Activated naive CD4-positive, alpha-beta T cell treated with Interleukin-2 at 50 U/mL for 16 hours (primary cell): ENCODE measurements at regions not wholly inside any gene's neighbourhood (a gene's known extent, or its start where the extent isn't known, plus 50 kb on each side); places are given as distances from the start of the nearest gene placed in this dataset.
A peak's percentile ranks its signal among the peaks of the same experiment; 100 is the strongest.

ENCODE experiments used
- DNase-seq: peaks from one replicate; pipeline ENCODE4 v3.0.0-alpha.2; 2020

DNA sequence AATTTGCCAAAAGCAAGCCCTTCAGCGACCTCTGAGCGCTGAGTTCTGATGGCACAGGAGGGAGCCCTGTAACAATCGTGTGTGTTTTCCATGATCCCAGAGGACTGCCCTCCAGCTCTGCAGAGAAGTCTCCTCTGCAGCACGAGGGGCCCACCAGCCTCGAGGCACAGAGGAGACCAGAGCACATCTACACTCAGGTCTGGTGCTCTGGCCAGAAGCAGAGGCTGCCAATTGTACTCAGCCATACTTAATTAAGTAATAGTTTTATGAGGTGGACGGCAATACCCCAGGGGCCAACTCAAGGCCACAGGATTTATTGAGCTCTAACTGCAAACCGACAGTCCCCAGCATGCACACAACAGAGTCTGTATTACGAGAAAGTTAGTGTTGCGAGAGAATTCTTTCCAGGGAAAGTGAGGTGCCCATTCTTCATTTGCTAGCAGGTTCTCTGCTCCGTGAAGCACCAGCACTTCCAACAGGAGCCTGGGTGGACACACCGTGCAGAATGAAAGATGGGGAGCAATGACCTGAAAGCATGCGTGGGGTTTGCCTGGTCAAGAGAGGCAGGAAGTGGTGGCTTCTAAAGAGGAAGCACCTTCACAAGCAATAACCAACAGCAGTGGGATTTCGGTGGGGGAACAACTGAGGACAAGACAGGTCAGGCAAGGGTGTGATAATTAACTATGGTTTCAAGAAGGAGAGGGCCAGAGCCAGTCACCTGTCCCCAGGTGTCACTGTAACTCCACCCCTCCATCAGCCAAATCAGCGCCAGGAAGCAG, 92.8 kb upstream of the FOXC1 start:
- no peak for DNase-seq

GRCh38 chr6:1518855-1519254, 90.9 kb upstream of the FOXC1 start:
- DNase-seq = no peak

- no peak for DNase-seq
These were observed 90.1 kb upstream of the FOXC1 start for GRCh38 chr6:1519597-1519996.

- DNase-seq = no peak
These were observed 86.9 kb upstream of the FOXC1 start for GRCh38 chr6:1522779-1523178.

- DNase-seq = peak; percentile 76
These were observed 85.7 kb upstream of the FOXC1 start for GRCh38 chr6:1524040-1524480.

- no peak for DNase-seq
These were observed 84.2 kb upstream of the FOXC1 start for GRCh38 chr6:1525364-1526038.

GRCh38 chr6:1526398-1527072, 83.2 kb upstream of the FOXC1 start:
- DNase-seq = no peak

DNA sequence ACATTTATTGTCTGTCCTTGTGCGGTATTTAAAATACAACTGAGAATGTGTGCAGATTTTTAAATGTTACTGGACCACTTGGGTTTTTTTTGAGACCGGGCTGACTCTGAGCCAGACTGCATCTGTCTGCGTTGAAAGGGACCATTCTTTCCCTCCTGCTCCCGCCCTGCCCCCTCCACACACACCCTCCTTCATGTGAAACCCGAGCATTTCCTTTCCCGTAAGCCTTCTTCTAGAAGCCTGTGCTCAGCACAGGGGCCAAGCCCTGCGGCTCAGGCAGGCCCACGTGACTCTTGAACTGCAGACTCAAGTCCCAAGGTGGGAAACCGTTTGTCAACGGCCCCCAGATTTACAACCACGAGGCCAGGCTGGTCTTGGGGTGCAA, 82.7 kb upstream of the FOXC1 start:
- DNase-seq = no peak

GRCh38 chr6:1535295-1535694, 74.4 kb upstream of the FOXC1 start:
- peak; percentile 37 for DNase-seq

DNA sequence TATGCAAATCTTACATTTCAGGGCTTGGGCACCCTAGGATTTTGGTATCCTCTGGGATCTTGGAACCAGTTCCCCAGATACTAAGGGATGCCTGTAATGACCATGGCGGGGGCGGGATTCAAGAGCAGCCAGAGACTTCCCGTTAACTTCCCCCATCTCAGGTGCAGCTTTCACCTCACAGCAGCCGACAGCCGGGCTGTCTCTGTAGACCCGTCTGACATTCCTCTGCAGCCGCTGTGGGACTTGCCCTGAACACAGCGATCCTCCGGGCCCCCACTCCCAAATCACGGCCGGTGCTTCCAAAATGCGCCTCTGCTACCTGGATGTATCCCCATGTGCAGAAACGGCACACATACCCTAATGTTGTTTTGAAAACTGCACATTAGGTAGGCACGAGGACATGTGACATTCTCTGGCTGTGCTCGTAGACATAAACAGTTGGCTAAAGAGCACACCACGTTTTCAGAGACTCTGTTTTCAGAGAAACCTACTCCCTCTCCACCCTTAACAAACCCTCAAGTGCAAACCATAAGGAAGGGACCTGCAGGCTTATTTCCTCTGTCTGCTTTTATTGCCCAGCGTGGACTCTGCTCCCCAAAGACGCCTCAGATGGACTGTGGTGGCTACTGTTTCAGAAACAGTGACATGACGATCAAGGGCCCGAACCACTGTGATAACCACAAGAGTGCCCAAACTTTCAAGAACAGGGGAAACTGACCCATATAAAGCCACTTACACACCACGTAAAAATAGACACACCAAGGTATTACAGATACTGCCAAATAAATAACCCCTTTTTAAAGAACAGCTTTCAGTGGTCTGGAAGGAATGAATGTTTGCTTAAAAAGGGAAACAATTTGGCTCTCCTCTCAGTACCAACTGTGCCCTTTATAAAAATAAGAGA, 72.9 kb upstream of the FOXC1 start:
- no peak for DNase-seq

- DNase-seq = no peak
These were observed 71.3 kb upstream of the FOXC1 start for GRCh38 chr6:1538369-1538768.

- no peak for DNase-seq
These were observed 70.8 kb upstream of the FOXC1 start for GRCh38 chr6:1538810-1539478.

DNA sequence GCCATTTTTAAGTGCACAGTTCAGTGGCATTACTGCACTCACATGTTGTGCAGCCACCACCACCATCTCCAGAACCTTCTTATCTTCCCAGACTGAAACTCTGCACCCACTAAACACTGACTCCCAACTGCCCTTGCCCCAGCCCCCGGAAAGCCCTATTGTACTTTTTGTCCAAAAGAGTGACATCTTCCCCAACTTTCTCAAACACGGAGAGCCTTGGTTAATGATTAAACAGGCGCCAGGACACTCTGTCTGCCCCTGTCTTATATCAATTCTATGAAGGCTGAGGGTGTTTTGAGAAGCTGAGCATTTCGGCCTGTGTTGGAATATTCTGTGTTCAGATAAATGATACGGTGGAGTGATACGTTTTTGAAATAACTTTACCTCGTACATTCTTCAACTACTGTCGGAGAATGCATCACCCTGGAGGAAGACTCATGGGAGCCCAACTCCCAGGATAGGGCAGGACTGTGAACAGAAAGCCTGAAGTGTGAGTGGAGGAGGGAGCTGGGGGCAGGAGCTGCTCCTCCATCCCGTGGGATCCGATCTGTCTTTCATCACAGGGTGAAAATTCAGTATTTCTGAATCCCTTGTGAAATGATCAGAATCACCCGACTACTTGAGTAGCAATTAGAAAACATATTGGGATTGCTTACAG, 68.7 kb upstream of the FOXC1 start:
- no peak for DNase-seq

- no peak for DNase-seq
These were observed 67.4 kb upstream of the FOXC1 start for GRCh38 chr6:1542335-1542734.

DNA sequence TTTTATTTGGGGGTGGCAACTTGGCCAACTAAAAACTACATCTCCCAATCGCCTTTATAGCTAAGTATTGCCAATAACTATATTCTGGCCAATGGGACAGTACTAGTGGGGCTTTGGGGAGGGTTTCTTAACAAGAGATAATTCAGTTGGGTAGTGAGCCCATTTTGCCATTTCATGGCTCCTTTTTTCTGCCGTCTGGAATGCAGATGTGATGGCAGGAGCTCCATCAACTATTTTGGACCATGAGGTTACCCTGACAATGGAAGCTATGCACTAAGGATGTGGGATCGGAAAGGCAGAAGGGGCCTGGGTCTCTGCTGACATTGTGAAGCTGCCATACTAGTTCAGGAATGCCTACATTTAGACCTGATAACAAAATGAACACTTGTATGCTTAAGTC, 67.0 kb upstream of the FOXC1 start:
- DNase-seq = no peak

DNA sequence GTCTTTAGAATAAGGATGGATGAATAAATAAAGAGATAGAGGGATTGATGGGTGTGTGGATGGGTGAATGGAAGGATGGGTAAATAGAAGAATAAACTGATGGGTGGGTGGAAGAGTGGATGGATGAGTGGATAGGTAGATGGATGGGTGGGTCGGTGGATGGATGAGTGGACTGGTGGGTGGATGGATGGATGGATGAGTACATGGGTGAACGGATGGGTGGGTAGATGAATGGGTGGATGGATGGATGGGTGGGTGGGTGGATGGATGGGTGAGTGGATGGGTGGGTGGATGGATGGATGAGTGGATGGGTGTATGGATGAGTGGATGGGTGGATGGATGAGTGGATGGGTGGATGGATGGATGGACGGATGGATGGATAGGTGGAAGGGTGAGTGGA, 65.7 kb upstream of the FOXC1 start:
- DNase-seq = no peak

DNA sequence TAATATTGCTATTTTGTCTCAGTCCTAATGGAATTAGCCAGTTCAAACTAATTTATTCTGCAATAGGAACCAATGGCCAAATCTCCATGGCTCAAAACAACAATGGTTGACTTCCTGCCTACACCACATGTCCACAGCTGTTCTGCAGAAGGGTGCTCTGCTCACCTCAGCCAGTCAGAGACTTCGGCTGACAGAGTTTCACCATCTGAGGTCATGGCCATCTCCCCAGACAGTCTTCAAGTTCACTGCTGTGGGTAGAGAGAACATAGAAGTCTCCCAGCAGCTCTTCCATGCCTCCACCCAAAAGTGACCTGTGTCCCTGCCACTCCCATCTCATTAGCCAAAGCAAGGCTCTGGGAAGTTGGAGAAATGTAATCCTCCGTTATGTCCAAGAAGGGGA, 65.1 kb upstream of the FOXC1 start:
- no peak for DNase-seq

DNA sequence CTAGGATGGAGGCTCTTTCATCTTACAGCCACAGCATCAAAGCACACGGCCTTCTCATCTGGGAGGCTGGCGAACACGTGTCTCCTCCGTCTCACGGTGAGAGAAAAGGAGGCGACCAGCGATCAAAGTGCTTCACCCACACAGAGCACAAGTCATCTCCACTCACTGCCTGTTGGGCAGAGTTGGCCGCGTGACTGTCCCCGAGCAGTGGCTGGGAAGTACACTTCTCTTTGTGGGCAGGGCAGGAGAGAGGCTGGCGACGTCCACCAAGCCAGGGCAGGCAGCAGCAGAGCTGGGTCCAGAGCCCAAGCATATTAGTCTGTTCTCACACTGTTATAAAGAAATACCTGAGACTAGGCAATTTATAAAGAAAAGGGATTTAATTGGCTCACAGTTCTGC, 64.1 kb upstream of the FOXC1 start:
- no peak for DNase-seq

GRCh38 chr6:1547785-1548184, 61.9 kb upstream of the FOXC1 start:
- DNase-seq = no peak

DNA sequence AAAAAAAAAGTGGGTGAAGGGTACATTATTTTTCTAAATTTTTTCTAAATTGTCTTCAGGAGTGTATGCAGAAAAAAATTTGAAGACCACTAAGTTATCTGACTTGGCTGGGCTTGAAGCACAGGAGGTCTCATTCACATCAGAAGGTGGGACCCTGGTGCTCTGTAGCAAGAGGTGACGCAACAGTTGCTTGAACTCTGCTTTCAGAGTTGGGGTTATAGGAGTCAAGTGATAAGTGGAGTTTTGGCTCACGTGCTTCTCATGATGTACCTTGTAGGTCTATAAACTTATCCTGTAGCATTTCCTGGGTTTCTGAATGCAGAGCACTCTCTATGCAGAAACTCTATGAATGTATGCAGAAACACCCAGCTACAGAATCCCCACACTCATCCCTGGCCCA, 58.5 kb upstream of the FOXC1 start:
- DNase-seq = no peak

GRCh38 chr6:1552296-1552761, 57.4 kb upstream of the FOXC1 start:
- DNase-seq = no peak

DNA sequence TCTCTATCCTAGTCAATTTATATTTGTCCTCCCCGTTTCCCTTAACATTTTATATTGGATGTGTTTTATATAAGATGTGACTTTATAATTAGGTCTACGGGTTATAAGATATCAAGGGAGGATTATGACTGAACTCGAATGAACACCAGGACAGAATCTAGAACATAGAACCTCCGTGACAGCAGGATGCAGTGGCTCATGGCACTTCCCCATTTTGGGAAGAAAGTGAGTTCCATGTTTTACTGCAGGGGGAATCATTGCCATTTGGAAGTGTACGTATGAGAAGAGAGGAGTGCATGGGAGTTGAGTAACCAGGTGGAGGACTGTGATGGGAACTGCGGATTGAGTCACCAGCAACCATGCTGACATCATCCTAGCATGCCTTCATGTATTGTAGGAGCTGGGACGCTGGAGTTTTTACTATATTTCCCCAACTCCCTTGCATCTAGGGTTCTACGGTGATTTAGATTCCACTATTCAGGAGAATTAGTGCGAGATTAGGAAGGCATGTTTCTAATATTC, 56.1 kb upstream of the FOXC1 start:
- no peak for DNase-seq
